ENCODE measurements at regions not wholly inside any gene's neighbourhood (a gene's known extent, or its start where the extent isn't known, plus 50 kb on each side); places are given as distances from the start of the nearest gene placed in this dataset.

GRCh38 chr10:110355141-110355831 lies 50.6 kb upstream of the SMNDC1 start:
- DNase-seq = peak in 1 of 5 donors; percentile 48

- peak in 2 of 5 donors; percentile 19 to 81 for DNase-seq
These were observed 51.4 kb upstream of the SMNDC1 start for GRCh38 chr10:110355922-110356627.

GRCh38 chr10:110356628-110357245 lies 52.0 kb upstream of the SMNDC1 start:
- peak; percentile 30 to 96 (median 50) for DNase-seq

GRCh38 chr10:110357252-110357780 lies 52.6 kb upstream of the SMNDC1 start:
- DNase-seq = peak in 3 of 5 donors; percentile 26 to 81 (median 29)

GRCh38 chr10:110357871-110358270 lies 53.2 kb upstream of the SMNDC1 start:
- no peak for DNase-seq

- DNase-seq = no peak
These were observed 53.6 kb upstream of the SMNDC1 start for GRCh38 chr10:110358278-110358677.

- DNase-seq = no peak
These were observed 54.3 kb upstream of the SMNDC1 start for GRCh38 chr10:110358869-110359629.

GRCh38 chr10:110360857-110361474 lies 56.2 kb upstream of the SMNDC1 start:
- DNase-seq = no peak

GRCh38 chr10:110361800-110362456 lies 57.2 kb upstream of the SMNDC1 start:
- DNase-seq = peak in 1 of 5 donors; percentile 77

GRCh38 chr10:110363572-110364411 lies 59.1 kb upstream of the SMNDC1 start:
- peak in 2 of 5 donors; percentile 13 to 82 for DNase-seq

GRCh38 chr10:110364531-110364937 lies 59.8 kb upstream of the SMNDC1 start:
- peak in 1 of 5 donors; percentile 15 for DNase-seq

GRCh38 chr10:110365356-110366143 lies 60.8 kb upstream of the SMNDC1 start:
- DNase-seq = peak in 1 of 5 donors; percentile 57

GRCh38 chr10:110366635-110367034 lies 61.9 kb upstream of the SMNDC1 start:
- DNase-seq = no peak

- no peak for DNase-seq
These were observed 63.3 kb upstream of the SMNDC1 start for GRCh38 chr10:110368002-110368401.

- DNase-seq = no peak
These were observed 63.8 kb upstream of the SMNDC1 start for GRCh38 chr10:110368556-110368955.

GRCh38 chr10:110370006-110370405 lies 65.3 kb upstream of the SMNDC1 start:
- no peak for DNase-seq

- no peak for DNase-seq
These were observed 67.9 kb upstream of the SMNDC1 start for GRCh38 chr10:110372656-110373055.

- no peak for DNase-seq
These were observed 68.3 kb upstream of the SMNDC1 start for GRCh38 chr10:110373059-110373458.

GRCh38 chr10:110373857-110374654 lies 69.3 kb upstream of the SMNDC1 start:
- no peak for DNase-seq

All from T-helper 1 cell (primary cell).